GM19372 (cell line): ENCODE measurements at regions not wholly inside any gene's neighbourhood (a gene's known extent, or its start where the extent isn't known, plus 50 kb on each side); places are given as distances from the start of the nearest gene placed in this dataset.
"Not testable (repeated sequence)": the region's sequence is repeated elsewhere in the genome, so short reads cannot be mapped to it uniquely, and the experiment has no call there.

Experiments
- ATAC-seq: cut with Tn5 transposase; IDR thresholded peaks from one replicate; pipeline ENCODE4 v1.9.1; 2021; ENCODE audit warnings: mild to moderate bottlenecking, low read depth, moderate library complexity; ENCODE audit not compliant: unreplicated experiment

DNA sequence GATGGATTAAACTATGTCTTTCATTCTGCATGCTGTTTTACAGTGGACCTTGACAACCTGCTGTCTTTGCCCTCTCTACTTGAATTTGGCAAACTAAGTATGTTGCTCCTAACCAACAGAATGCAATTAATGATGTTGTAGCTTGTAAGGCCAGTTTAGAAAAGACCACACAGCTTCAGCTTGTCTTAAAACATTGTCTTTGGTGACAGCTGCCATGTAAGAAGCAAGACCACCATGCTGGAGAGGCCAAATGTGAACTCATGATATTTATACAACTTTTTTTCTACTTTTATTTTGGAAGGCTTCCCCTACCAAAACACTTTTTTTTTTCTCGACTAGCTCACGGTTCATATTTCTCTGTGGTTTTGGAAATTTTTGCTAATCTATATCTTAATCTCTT is 278.0 kb upstream of the GNPDA2 start:
- no peak for ATAC-seq

DNA sequence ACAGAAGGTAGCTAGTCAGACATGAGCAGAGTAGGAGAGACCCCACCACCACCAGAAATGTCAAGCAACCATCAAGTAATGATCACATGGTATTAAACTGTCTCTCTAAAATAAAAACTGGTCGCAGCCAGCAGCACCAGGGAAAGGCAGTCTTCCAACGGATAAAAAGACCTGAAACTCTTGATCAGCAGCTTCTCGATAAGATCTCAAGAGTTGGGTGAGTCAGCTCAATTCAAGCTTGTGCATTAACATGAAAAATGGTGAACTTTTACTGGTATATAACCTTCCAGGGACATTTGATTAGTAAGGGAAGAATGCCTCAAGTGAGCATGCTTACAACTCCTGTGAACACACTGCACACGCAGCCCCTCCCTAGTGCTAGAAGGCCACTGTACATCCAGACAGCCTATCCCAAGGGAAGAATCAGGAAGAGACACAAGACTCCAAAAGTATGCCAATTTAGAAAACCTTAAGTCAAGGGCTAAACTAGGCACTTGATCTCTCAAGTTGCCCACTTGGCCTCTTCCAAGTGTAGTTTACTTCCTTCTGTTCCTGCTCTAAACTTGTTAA is 270.0 kb upstream of the GNPDA2 start:
- no peak for ATAC-seq

DNA sequence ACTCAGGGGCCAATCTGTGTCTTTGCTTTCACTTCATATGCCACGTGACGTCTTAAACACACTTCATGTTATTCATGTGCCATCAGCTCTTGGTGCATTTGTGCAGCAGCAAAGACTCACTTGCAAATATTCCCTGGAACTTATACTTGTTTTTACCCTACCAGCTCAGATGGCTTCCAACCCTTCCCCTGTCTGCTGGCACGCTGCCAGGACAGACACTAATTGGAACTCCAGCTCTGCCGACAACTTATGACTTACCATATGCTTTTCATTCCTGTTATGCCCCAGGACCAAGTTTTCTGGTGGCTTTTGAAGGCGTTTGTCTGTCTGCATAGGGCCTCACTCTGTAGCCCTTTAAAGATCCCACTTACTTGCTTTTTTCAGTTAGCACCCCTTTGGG is 261.7 kb upstream of the GNPDA2 start:
- ATAC-seq = no peak

DNA sequence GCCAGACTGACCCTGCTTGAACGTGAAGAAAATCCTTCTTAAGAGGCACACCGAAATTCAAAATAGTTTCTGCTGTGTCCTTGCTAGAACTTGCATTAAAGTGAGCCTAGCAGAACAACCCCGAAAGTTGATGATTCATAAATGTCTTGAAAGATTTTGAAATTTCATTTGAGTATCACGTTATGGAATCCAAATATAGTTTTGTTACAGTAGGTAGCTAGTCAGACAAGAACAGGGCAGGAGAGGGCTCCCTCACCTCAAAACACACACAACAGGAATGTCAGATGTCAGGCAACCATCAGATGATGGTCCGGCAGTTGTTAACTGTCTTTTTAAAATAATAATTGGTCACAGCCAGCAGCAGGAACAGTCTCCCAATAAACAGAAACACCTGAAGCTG is 259.6 kb upstream of the GNPDA2 start:
- ATAC-seq = no peak

DNA sequence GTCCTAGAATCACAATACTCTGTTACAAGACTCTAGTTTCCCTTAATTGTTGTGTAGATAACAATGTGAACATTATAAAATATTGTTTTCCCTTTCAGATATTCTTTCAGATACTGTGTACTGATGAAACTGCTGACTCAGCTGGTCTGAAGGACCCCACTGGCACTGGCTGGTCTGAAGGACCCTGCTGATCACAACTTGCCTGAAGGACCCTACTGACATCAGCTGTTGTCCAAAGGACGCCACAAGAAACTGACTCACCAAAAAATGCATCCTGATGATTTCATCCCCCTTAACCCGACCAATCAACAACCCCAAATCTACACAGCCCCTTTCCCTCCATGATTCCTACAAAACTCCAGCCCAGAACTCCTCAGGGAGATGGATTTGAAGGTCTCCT is 258.8 kb upstream of the GNPDA2 start:
- ATAC-seq = no peak

DNA sequence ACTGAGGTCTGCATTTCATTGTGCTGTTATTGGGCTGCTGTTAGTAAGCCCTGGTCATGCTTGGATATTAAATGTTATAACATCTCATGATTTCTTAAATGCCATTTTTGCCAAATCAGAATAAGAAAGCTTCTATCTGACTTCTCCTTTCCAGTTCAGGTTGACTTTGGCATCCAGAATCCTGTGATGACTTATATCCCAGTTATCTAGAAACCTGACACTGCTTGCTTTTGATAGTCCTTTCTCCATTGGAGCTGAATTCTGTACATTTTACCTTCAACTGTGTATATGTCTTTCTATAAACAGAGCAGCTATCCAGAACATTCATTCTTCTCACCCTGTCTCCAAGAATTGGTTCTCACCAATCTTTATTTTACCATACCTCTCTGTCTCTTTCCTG is 257.7 kb upstream of the GNPDA2 start:
- no peak for ATAC-seq

DNA sequence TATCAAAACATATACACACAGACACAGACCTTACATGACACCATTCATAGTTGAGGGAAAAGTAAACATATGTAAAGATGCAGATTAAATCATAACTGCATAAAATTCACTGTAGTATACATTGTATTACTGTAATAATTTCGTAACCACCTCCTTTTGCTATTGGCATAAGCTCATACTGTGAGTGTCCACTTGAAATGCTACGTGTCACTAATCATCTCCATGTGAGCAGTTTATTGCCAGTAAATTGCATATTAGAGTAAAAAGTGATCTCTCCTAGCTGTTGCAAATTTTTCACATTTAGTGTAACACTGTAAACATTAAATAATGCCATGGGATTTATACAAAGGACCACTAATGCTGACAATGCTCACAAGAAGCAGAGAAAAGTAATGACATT is 256.7 kb upstream of the GNPDA2 start:
- no peak for ATAC-seq

DNA sequence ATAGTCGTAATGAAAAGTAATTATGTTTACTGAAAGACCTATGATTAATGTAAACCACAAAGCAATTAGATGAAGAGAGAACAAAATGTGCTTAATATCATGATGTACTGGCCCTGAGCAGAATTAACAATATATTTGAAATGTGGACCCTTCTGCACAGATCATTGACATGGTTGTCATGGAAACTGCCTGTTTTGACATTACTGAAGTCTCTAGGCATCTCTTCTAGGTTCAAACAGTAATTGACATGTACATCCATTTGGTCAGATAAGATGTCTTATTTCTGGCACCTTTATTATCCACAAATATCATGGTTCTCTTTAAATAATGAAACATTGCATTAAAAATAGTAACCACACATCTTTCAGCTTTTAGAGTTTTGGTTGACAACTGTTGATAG is 251.7 kb upstream of the GNPDA2 start:
- ATAC-seq = no peak

DNA sequence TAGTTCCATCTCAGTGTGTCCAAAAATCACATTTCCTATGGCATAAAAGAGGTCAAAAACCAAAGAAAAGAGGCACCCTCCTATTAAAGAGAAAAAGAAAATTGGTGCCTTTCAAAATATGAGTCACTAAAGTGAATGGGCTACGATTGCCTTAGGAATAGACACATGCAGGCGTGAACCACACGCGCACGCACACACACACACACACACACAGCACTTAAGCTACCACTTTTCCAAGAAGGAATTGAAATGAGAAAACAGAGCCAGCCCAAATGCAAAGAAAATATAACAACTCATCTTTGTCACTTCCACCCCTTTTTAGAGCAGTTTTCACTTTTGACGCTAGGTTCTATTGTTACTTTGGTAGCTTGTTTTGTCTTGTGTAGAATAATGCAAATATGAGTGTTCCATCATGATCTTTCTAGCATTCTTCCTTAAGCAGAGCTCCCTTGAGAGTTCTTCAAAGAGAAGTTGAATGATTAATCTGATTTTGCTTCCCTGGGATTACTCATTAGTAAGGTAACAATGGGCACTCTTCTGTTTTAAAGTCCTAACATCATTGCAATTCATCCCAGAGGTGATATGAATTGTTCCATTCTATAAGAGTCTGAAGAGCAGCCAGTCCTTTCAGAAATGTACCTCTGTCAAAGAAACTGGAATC is 239.2 kb upstream of the GNPDA2 start:
- no peak for ATAC-seq

DNA sequence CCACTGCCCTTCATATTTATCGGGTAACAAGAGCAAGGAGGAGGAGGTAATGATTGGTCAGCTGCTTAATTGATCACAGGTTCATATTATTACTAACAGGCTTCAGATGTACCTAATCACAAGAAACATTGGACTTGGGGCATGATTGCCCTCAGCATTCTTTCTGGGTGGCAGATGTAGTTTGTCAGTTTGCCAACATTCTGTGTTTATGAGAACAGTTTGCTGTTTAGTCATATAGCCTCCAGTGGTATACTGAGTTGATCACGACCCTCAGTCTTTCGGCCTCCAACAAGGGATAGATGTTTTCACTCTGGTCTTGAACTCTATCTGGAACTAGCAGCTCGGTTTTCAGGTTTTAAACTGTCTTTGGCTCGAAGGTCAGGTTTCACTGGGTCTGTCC is 237.7 kb upstream of the GNPDA2 start:
- not testable (repeated sequence) for ATAC-seq

DNA sequence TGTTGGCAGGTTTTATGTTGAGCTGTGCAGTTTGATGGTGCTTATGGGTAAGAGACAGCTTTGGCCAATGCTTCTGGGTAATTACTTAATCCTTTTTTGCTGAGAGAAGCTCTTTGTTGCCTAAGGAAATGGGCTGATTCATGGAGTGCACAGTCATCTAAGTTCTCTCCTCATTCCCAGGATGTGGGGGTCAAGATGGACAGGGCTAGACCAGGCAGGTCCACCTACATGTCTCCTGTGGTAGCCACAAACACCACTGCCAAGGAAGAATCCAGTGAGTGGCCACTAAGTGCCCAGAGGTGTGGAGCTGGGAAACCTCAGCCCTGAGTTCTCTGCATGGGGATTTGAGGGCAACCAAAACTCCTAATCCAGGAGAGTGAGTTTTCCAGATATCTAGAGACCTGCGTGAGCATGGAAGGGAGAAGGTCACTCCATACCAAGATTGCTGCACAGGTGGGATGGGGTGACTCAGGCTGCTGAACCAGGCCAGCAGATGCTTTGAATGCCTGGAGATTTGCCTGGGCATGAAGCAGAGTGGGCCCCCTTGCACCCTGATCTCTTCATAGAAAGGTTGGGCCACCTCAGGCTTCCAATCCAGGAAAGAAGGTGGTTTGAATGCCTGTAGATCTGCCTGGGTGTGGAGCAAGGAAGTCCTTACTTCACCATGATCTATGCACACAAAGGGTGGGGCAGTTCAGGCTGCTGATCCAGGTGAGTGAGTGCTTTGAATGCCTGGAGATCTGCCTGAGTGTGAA is 234.8 kb upstream of the GNPDA2 start:
- no peak for ATAC-seq

DNA sequence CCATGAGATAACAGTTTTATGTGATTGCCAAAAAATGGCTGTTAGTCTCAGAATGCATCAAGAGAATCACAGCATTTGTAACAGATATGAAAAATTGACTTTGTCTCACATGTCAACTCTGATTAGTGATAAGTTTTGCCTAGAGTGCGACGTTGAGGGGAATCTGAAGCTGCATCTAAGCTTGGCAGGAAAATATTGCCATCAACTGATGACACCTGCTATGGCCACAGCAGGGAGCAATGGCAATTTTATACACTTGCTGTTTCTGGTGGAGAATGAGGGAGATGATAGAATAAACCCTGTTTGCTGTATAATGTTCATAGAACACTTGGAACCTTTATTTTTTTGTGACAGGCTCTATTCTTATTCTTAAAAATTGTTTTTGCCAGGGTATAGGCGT is 205.4 kb upstream of the GNPDA2 start:
- no peak for ATAC-seq

DNA sequence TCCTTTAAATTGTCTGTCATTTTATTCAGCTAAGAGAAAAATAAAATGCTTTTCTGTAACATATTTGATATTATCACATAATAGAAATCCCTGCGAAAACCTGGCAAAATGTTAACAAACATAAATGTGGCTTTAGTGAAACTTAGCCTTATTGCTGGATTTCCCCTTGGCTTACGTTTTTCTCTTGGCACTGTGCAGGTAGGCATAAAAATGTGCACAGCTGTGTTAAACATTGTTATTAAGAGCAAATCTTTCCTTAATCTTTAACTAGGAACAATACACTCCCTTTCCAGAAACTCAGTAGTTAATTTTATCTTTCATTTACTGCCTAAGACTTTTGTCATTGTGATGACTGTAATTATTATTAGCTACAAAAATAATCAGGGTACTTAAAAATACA is 202.4 kb upstream of the GNPDA2 start:
- no peak for ATAC-seq

DNA sequence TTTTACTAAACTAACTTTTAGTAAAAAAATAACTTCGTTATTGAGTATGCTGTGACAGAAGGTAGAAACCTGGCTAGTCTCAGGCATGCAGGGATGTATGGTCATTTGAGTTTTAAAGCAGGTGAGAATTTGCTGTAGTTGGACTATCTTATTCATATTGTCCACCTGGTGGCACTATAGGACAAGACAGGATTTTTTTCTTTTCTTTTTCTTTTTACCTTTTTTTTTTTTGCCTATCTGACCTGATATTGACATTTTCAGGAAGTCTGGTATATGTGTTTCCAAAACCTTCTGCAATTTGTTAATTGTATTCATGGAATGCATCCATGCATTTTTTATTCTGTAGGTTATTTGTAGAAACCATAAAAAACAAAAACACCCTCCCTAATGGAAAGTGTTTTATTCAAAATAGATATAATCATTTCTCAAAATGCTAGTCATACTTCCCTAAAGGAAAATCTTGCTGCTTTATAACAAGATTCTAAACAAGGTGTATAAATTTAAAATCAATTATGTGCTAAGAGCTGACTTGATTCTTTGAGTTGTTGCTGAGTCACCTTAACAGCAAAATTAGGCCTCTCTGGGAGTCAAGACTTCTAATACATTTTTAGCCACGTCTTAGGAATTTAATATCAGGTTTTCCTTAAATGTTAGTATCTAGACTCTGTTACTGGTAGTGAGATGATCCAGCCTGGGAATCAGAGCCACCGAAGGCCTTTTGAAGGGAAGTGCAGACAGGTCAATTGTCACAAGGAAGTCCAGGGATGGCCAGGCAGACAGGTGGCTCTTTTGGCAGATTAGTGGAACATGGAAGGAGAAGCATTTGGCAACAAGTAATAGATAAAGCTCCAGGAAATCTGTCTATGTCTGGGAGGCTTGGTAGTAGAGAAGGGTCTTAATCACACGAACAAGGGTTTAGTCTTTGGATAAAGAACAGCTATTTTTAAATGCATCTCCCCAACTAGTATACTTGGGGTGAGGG is 201.3 kb upstream of the GNPDA2 start:
- peak; percentile 56 for ATAC-seq

DNA sequence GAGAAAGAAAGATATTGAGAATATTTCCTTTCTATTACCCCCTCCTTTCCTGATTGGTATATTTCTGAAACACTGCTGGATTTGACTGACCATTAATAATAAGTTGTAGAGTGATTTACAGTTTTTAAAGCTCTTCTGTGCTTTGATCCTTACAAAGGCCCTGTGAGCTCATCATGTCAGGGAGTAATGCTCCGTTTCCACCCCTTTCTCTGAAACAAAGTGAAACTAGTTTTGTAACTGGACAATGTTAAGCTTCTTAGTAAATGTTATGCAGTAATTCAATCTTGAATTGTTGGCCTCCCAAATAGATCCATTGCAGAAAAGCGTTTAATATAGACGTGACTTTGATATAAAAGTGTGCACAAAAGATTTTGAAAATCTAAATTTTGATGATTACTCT is 190.1 kb upstream of the GNPDA2 start:
- no peak for ATAC-seq

DNA sequence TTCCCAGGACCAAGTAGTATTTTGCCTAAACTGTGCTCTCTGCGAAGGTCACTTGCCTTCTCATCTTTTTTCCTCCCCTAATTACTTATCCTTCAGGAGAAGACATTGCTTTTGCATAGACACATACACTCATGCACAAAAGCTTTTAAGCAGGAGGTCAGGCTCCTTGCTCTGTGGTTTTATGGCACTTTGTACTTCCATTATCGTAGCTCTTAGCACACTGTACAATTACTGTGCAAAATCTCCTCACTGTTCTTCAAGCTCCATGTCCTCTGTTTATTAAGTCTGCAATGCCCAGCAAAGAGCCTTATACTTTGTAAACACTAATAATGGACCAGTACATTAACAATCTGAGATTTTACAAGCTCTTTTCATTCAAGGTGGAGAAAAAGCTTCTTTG is 188.4 kb upstream of the GNPDA2 start:
- ATAC-seq = no peak

DNA sequence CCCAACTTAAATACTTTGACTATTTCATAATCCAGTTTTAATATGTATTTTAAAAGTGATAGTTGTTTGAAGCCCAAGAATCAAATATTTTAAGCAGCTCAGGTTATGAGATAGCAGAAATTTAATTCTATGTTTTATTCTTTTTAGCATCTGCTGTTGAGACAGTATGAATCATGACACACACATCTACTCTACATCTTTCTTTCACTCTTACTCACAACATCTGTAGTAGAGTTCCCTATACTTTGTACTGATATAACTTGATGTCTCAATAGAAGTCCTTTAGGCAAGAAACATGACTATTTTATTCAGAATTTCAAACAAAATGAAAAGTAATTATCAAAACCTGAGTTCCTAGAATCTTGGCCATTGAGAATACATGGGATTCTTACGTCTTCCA is 187.9 kb upstream of the GNPDA2 start:
- no peak for ATAC-seq

DNA sequence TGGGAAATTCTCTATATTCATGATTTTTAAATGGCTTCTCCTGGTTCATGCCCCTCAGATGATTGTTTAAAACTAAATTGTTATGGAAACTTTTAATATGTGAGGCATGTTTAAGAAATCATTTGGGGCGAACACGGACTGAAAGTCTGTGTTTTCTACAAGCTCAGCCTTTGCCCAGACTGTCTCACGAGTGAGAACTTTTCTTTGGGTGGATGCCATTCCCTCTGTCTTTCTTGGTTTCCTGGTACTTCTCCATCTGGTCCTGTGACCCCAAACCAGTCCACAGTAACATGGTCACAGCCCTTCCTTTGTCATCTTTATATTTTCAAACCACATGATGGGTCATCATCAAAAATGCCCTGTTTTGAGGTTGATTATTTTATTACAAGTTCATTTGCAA is 186.6 kb upstream of the GNPDA2 start:
- ATAC-seq = no peak

DNA sequence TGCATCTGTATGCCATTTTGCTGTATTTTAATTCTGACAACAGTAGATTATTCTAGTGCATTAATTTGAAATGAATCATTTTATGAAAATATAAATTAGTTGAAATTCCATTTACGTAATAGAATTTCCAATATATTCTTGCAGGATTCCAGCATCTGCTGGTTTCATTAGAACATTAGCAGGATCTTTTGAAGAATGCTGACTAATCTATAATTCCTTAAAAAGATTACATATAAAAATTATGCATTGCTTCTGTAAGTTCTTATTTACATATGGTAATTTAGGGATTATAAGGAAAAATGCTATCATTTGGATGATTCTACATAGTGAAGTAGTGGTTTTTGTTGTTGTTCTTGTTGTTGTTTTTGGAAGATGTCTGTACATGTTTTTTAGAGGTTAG is 182.2 kb upstream of the GNPDA2 start:
- ATAC-seq = no peak

DNA sequence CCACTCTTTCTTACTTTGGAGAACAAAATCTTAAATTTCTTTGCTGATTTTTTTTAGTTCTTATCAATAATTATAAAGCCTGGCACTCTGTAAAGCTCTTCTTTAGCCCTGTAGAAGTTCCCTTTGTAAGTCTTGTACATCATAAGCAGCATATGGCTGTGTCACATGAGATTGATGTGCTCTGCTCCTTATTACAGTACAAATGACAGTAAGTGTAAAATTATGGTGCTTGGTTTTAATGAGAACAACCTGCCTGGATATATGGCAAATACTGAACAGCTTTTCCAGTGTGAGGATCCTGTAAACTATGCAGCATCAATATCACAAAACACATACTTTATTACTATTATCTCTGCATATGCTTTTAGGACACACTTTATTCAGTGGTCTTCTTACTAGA is 145.9 kb upstream of the GNPDA2 start:
- ATAC-seq = no peak

DNA sequence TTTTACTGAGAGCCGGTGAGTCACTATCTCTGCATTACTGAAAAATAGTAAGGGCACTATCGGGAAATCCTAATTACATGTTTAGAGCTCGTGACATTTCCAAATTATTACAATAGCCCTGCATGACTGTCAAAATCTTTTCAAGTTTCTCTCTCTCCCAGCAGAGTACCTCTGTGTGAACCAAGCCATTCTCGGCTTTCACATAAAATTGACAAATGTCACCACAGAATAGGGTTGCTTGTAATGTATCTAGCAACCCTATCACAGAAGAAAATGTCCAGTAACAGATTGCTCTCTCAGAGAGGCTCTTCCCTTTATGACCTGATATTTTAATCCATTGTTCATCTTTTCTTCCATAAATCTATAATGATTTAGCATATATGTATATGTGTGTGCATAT is 144.8 kb upstream of the GNPDA2 start:
- ATAC-seq = no peak
